ENCODE measurements at regions not wholly inside any gene's neighbourhood (a gene's known extent, or its start where the extent isn't known, plus 50 kb on each side); places are given as distances from the start of the nearest gene placed in this dataset.

DNA sequence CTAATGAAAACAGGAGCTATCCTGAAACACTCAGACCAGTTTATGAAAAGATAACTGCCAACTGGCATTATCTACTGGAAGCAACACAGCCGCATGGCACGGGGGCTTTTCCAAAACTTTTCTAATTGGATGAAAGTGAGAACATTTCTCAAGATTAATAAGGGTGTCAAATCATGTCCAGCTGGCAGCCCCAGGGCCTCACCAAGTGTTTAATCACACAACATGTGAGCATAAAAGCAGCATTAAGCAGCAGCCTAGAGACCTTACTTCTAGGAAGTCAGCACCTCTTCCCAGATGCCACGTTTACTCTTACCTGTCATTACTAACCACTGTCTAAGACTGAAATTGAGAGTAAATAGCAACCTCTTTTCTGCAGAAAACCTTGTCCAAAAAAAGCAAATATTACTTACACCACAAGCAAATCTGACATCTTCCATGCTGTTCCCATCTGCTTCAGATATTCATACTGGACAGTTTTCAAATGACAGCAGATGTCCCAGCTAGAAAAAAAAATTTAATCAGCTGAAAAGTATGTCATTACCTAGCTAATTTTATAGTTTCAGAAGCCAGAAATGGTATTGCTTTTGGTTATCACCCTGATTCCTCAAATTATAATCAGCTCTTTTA is 341.5 kb upstream of the ZP4 start:
- H4K8ac ChIP-seq (replicated peaks; ENCODE audit: insufficient read length, low read depth, low read length), result no peak overlapping the region
- Mint-ChIP-seq H3K27ac (no peak overlapping the region), H3K4me3 (no peak overlapping the region), H3K4me1 (no peaks in the 10 kb centered on the region), H3K9me3 (no peaks in the 10 kb centered on the region), H3K36me3 (ENCODE audit: insufficient read depth in 1 of 3, low read depth in 3 of 3) (no peaks in the 10 kb centered on the region; a peak in 1 of 7 replicates), H3K27me3 (ENCODE audit: low read depth) (no peaks in the 10 kb centered on the region)
- no peak for DNase-seq
- H3K4me2 ChIP-seq (ENCODE audit: insufficient read depth, insufficient read length, low read length), result no peak overlapping the region
- no peak overlapping the region for H3K27ac ChIP-seq (ENCODE audit: insufficient read length, low read depth, low read length)
- no peak overlapping the region for H4K91ac ChIP-seq (ENCODE audit: insufficient read length, low read depth, low read length)
- no peak overlapping the region for H3K18ac ChIP-seq (ENCODE audit: insufficient read length, low read depth, low read length)
- no peak overlapping the region for H2AK5ac ChIP-seq (ENCODE audit: insufficient read length, low read length)
- no peak overlapping the region for H2AFZ ChIP-seq (ENCODE audit: low read length)
- no peaks in the 10 kb centered on the region for H3K79me1 ChIP-seq (ENCODE audit: insufficient read depth, low read depth, low read length, poor library complexity, severe bottlenecking)
- no peak overlapping the region for H2BK20ac ChIP-seq (ENCODE audit: low read depth, low read length, poor library complexity, severe bottlenecking)
- H3K4me1 ChIP-seq (ENCODE audit: insufficient read depth, low read length), result no peaks in the 10 kb centered on the region
- no peak overlapping the region for H3K14ac ChIP-seq (ENCODE audit: insufficient read depth, low read length)
- no peaks in the 10 kb centered on the region for H3K23me2 ChIP-seq (ENCODE audit: insufficient read length, low read depth, low read length, poor library complexity, severe bottlenecking)
- H2BK15ac ChIP-seq (ENCODE audit: low read depth, low read length), result no peak overlapping the region
- H2BK12ac ChIP-seq (ENCODE audit: insufficient read length, low read depth, low read length), result no peak overlapping the region
- no CpG with 5 or more reads among the region's 3 CpGs for WGBS (ENCODE audit: extremely low coverage, insufficient read length, low lambda C conversion rate)
- H3K9ac ChIP-seq (ENCODE audit: extremely low read depth, insufficient read length, low read length), result no peak overlapping the region
- H3T11ph ChIP-seq (ENCODE audit: low read length), result no peak overlapping the region
- H4K5ac ChIP-seq (ENCODE audit: insufficient read length, low read depth, low read length), result no peak overlapping the region
- no peak overlapping the region for H3K56ac ChIP-seq (ENCODE audit: insufficient read length, low read depth, low read length)
- no peak for TF ChIP-seq CTCF (conservative IDR thresholded peaks at IDR 0.05)
- H2BK120ac ChIP-seq (ENCODE audit: low read depth, low read length, poor library complexity, severe bottlenecking), result no peak overlapping the region
- no peak overlapping the region for H3K4ac ChIP-seq (ENCODE audit: low read depth, low read length)
- no peaks in the 10 kb centered on the region for H3K27me3 ChIP-seq (ENCODE audit: insufficient read depth, low read length)
- H2BK5ac ChIP-seq (ENCODE audit: insufficient read length, low read length), result no peak overlapping the region
- no peak overlapping the region for H3K23ac ChIP-seq (ENCODE audit: insufficient read length, low read depth, low read length)
- H3K79me2 ChIP-seq (ENCODE audit: insufficient read depth, low read length), result no peaks in the 10 kb centered on the region
- no peaks in the 10 kb centered on the region for H3K9me3 ChIP-seq (ENCODE audit: control insufficient read depth, low read depth, low read length)
- H4K20me1 ChIP-seq (ENCODE audit: control insufficient read depth, insufficient read depth, insufficient read length), result no peaks in the 10 kb centered on the region
